Esophagus muscularis mucosa (tissue), 4 donors: ENCODE measurements at regions not wholly inside any gene's neighbourhood (a gene's known extent, or its start where the extent isn't known, plus 50 kb on each side); places are given as distances from the start of the nearest gene placed in this dataset.

Experiments
- DNase-seq: peaks from one replicate; pipeline ENCODE4 v3.0.0-alpha.2; 2017; ENCODE audit errors: extremely low spot score
- H3K27ac ChIP-seq, 4 donors: fragments of 200-600 bp; sonication (generic); replicated peaks in 1 of 4; 1 replicate in 3 of 4; 2 replicates in 1 of 4; pipeline ENCODE4 v1.5.1; 2016 to 2019; ENCODE audit warnings: mild to moderate bottlenecking in 1 of 4
- H3K27me3 ChIP-seq, 4 donors: fragments of 200-600 bp; sonication (generic); one replicate each; pipeline versions ENCODE4 v1.5.1 to v1.6.0; 2016 to 2019
- H3K36me3 ChIP-seq, 4 donors: fragments of 200-600 bp; sonication (generic); one replicate each; pipeline ENCODE4 v1.5.1; 2016 to 2019
- H3K4me1 ChIP-seq, 4 donors: fragments of 200-600 bp; sonication (generic); one replicate each; pipeline ENCODE4 v1.5.1; 2016 to 2019
- H3K4me3 ChIP-seq, 4 donors: fragments of 200-600 bp; sonication (generic); 1 replicate in 2 of 4; 2 replicates in 2 of 4; pipeline ENCODE4 v1.5.1; 2016 to 2019; ENCODE audit warnings: mild to moderate bottlenecking in 4 of 4, moderate library complexity in 1 of 4
- H3K9me3 ChIP-seq, 4 donors: fragments of 200-600 bp; sonication (generic); 1 replicate in 3 of 4; 2 replicates in 1 of 4; pipeline ENCODE4 v1.5.1; 2016 to 2019
- CTCF ChIP-seq, 3 experiments: fragments of 200-600 bp in 2 of 3; fragments of 450-650 bp in 1 of 3; sonication (generic) in 2 of 3; IDR thresholded peaks; one replicate each; pipeline ENCODE4 v1.5.1; 2017 to 2019; ENCODE audit warnings: antibody characterized with exemption in 3 of 3, mild to moderate bottlenecking in 2 of 3, moderate library complexity in 1 of 3
- EP300 ChIP-seq: sonication (generic); formaldehyde crosslinking; IDR thresholded peaks from one replicate; pipeline ENCODE4 v1.6.1; 2017; ENCODE audit warnings: antibody characterized with exemption
- POLR2A ChIP-seq: fragments of 450-650 bp; IDR thresholded peaks from one replicate; pipeline ENCODE4 v1.6.1; 2017; ENCODE audit warnings: antibody characterized with exemption, moderate library complexity, mild to moderate bottlenecking, low read depth
- POLR2AphosphoS5 ChIP-seq, 2 donors: sonication (generic); formaldehyde crosslinking; IDR thresholded peaks; one replicate each; pipeline ENCODE4 v1.6.1; 2017; ENCODE audit warnings: antibody characterized with exemption in 2 of 2
- WGBS: methylation state at CpG from one replicate; pipeline ENCODE4 v1.1.5; 2018; 5-methylcytosine and 5-hydroxymethylcytosine counted together
- intact Hi-C: fragments of 100-400 bp; cut with DNase I; formaldehyde crosslinking; loops from one replicate; pipeline ENCODE4 v1.15.1; 2023

- Histone ChIP-seq H3K9me3 (no peaks in the 10 kb centered on the region), H3K27ac (no peak overlapping the region), H3K36me3 (no peaks in the 10 kb centered on the region), H3K4me3 (no peak overlapping the region), H3K4me1 (no peaks in the 10 kb centered on the region), H3K27me3 (no peaks in the 10 kb centered on the region)
- DNase-seq: no peak
- intact Hi-C loops: no loop called here
- 68% methylated on average over 4 of the region's 4 CpGs for WGBS
- no peak for TF ChIP-seq POLR2AphosphoS5 (IDR thresholded peaks at IDR 0.05)
- TF ChIP-seq CTCF (IDR thresholded peaks at IDR 0.05): no peak
- TF ChIP-seq POLR2A: no peak
- no peak for TF ChIP-seq EP300
Observed at GRCh38 chr9:1738511-1739100, 276.5 kb upstream of the SMARCA2 start.

GRCh38 chr9:1743121-1743960 is 271.8 kb upstream of the SMARCA2 start:
- Histone ChIP-seq H3K36me3 (no peaks in the 10 kb centered on the region), H3K27me3 (no peaks in the 10 kb centered on the region), H3K4me1 (no peaks in the 10 kb centered on the region), H3K9me3 (no peaks in the 10 kb centered on the region), H3K4me3 (no peak overlapping the region), H3K27ac (no peak overlapping the region)
- no peak for DNase-seq
- WGBS: 80% methylated on average over 7 of the region's 7 CpGs
- TF ChIP-seq CTCF (IDR thresholded peaks at IDR 0.05): no peak
- intact Hi-C loops: no loop called here

- Histone ChIP-seq H3K4me1 (no peaks in the 10 kb centered on the region), H3K4me3 (no peak overlapping the region), H3K27me3 (no peaks in the 10 kb centered on the region), H3K27ac (no peak overlapping the region), H3K36me3 (no peaks in the 10 kb centered on the region), H3K9me3 (no peaks in the 10 kb centered on the region)
- WGBS: 63% methylated on average over 2 of the region's 2 CpGs
- TF ChIP-seq POLR2AphosphoS5 (IDR thresholded peaks at IDR 0.05): no peak
- TF ChIP-seq POLR2A: no peak
- no peak for TF ChIP-seq CTCF (IDR thresholded peaks at IDR 0.05)
- no peak for TF ChIP-seq EP300
- intact Hi-C loops: no loop called here
- DNase-seq: no peak
Observed at GRCh38 chr9:1745980-1746379, 269.2 kb upstream of the SMARCA2 start.

- WGBS: 58% methylated on average over 2 of the region's 2 CpGs
- intact Hi-C loops: no loop called here
- H3K27ac ChIP-seq: no peak overlapping the region
- no peaks in the 10 kb centered on the region for H3K27me3 ChIP-seq
- H3K9me3 ChIP-seq: no peaks in the 10 kb centered on the region
- H3K4me1 ChIP-seq: no peaks in the 10 kb centered on the region
- no peak for TF ChIP-seq POLR2A
- no peak for TF ChIP-seq POLR2AphosphoS5 (IDR thresholded peaks at IDR 0.05)
- no peak for TF ChIP-seq EP300
- no peak for TF ChIP-seq CTCF (IDR thresholded peaks at IDR 0.05)
- H3K4me3 ChIP-seq: no peak overlapping the region
- DNase-seq: no peak
- H3K36me3 ChIP-seq: no peaks in the 10 kb centered on the region
Observed at GRCh38 chr9:1747417-1747967, 267.7 kb upstream of the SMARCA2 start.
